ENCODE measurements at regions not wholly inside any gene's neighbourhood (a gene's known extent, or its start where the extent isn't known, plus 50 kb on each side); places are given as distances from the start of the nearest gene placed in this dataset.

GRCh38 chr20:6495907-6496306 is 271.6 kb upstream of the BMP2 start:
- DNase-seq (ENCODE audit: insufficient read length, low spot score) (no peak), FAIRE-seq (no peak)
- TF ChIP-seq TAF1 (IDR thresholded peaks at IDR 0.05; ENCODE audit: low read depth, low read length) = no peak
- no peak for TF ChIP-seq SPI1 (IDR thresholded peaks at IDR 0.05; ENCODE audit: low read depth, low read length)
- no peak for TF ChIP-seq POLR2AphosphoS5 (IDR thresholded peaks at IDR 0.05; ENCODE audit: low read depth, low read length)
- TF ChIP-seq POU2F2 (IDR thresholded peaks at IDR 0.05; ENCODE audit: low read depth, low read length) = no peak
- no peak for TF ChIP-seq POLR2A (IDR thresholded peaks at IDR 0.05; ENCODE audit: low read depth, low read length)
- TF ChIP-seq PAX5 (IDR thresholded peaks at IDR 0.05; ENCODE audit: insufficient read depth, low read length, severe bottlenecking) = no peak

DNA sequence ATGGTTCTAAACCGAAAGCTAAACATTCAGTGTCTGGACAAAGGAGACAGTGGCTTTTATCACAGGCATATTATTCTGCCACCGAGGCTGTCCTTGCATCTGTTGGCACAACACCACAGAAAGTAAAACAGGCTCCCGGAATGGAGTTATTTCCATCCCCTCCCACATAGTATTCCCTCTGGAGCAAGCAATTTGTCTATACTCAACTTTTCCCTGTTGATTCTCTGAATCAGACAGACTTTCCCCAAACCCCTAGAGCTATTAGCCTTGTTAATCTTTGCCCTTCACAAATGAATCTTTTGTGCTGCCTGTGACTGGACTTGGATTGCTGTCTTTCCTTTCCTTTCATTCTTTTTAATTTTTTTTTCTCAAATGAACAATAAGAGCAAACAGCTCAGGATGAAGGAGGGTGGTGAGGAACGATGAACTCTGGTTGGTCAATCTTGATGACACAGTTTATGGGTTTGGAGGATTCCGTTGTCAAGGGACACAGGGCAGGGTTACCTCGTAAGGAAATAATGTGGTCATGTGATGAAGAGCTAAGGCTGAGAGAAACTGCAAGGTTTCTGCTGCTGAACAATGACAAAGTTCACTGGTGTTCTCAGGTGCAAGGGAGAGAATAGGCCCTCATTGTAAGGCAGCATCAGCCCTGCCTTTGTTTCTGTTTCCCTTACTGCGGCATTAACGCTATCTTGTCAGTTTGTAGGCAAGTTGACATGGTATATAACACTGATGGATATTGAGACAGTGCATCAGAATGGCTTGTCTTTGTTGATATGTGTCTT is 275.0 kb upstream of the BMP2 start:
- TF ChIP-seq PAX5 (IDR thresholded peaks at IDR 0.05; ENCODE audit: insufficient read depth, low read length, severe bottlenecking) (no peak), TAF1 (IDR thresholded peaks at IDR 0.05; ENCODE audit: low read depth, low read length) (no peak), SPI1 (IDR thresholded peaks at IDR 0.05; ENCODE audit: low read depth, low read length) (no peak), POLR2A (IDR thresholded peaks at IDR 0.05; ENCODE audit: low read depth, low read length) (no peak), POLR2AphosphoS5 (IDR thresholded peaks at IDR 0.05; ENCODE audit: low read depth, low read length) (no peak), POU2F2 (IDR thresholded peaks at IDR 0.05; ENCODE audit: low read depth, low read length) (no peak)
- FAIRE-seq (no peak), DNase-seq (ENCODE audit: insufficient read length, low spot score) (no peak)

- FAIRE-seq = no peak
- DNase-seq (ENCODE audit: insufficient read length, low spot score) = no peak
- TF ChIP-seq PAX5 (IDR thresholded peaks at IDR 0.05; ENCODE audit: insufficient read depth, low read length, severe bottlenecking) (no peak), POLR2A (IDR thresholded peaks at IDR 0.05; ENCODE audit: low read depth, low read length) (no peak), SPI1 (IDR thresholded peaks at IDR 0.05; ENCODE audit: low read depth, low read length) (no peak)
Measured at GRCh38 chr20:6490849-6491248, 276.6 kb upstream of the BMP2 start.

DNA sequence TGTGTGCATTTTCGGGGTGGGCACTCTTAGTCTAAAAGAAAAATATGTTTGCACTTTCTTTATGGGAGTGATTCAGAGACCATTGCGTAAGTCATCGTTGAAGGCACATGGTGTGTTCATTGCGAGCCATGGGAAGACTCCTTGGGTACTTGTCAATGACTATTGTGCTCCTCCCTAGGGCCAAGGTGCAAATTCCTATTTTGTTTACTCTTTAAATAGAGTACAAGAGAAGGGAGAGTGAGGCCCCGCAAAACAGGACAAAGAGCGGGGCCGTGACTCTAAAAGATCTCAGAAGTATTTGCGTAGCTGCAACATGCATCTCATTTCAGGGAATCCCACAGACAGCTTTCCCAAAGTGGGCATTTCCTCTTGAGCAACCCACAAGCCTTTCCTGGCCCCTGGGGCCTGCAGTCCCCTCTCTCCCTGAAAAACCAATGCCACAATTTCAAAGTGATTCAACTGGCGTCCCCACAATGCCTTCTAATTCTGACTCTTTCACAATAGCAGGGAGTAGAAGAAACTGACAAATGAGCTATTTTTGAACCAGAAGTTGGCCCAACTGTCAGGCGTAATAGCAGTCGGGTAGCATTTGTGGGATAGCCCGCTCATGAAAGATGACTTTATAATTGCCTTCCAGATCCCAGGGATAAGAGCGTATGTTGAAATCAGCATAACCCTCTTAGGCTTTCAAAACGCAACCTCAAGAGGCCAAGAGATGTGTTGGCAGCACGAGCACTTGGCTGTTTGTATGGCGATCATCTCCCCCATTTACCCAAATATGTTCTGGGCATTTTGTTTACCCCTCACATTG is 277.9 kb upstream of the BMP2 start:
- DNase-seq (ENCODE audit: insufficient read length, low spot score) (no peak), FAIRE-seq (no peak)
- TF ChIP-seq SPI1 (IDR thresholded peaks at IDR 0.05; ENCODE audit: low read depth, low read length) (no peak), TAF1 (IDR thresholded peaks at IDR 0.05; ENCODE audit: low read depth, low read length) (no peak), POLR2AphosphoS5 (IDR thresholded peaks at IDR 0.05; ENCODE audit: low read depth, low read length) (no peak)

- TF ChIP-seq POLR2A (IDR thresholded peaks at IDR 0.05; ENCODE audit: low read depth, low read length) (no peak), POU2F2 (IDR thresholded peaks at IDR 0.05; ENCODE audit: low read depth, low read length) (no peak), POLR2AphosphoS5 (IDR thresholded peaks at IDR 0.05; ENCODE audit: low read depth, low read length) (no peak), TAF1 (IDR thresholded peaks at IDR 0.05; ENCODE audit: low read depth, low read length) (no peak), SPI1 (IDR thresholded peaks at IDR 0.05; ENCODE audit: low read depth, low read length) (no peak), PAX5 (IDR thresholded peaks at IDR 0.05; ENCODE audit: insufficient read depth, low read length, severe bottlenecking) (no peak)
- FAIRE-seq (no peak), DNase-seq (ENCODE audit: insufficient read length, low spot score) (no peak)
Measured at GRCh38 chr20:6485351-6485750, 282.1 kb upstream of the BMP2 start.

DNA sequence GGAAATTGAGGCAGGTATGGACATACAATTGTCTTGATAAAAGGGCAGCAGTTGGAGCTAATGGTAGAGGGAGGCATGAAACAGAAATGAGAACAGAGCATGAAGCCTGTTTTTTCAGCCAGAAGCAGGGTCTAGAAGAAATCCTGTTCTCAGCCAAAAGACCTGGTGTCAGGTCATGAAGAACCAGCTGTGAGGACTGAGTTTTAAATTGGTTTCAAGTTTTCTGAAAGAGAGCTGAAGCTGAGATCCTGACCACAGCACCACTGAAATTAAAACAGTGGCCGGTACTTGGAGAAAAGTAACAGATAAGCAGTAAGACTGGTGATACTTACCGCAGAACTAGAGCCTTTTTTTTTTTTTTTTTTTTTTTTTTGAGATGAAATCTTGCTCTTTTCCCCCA is 283.8 kb upstream of the BMP2 start:
- FAIRE-seq = no peak
- no peak for TF ChIP-seq PAX5 (IDR thresholded peaks at IDR 0.05; ENCODE audit: insufficient read depth, low read length, severe bottlenecking)
- no peak for TF ChIP-seq POLR2AphosphoS5 (IDR thresholded peaks at IDR 0.05; ENCODE audit: low read depth, low read length)
- TF ChIP-seq TAF1 (IDR thresholded peaks at IDR 0.05; ENCODE audit: low read depth, low read length) = no peak
- no peak for TF ChIP-seq POLR2A (IDR thresholded peaks at IDR 0.05; ENCODE audit: low read depth, low read length)
- TF ChIP-seq SPI1 (IDR thresholded peaks at IDR 0.05; ENCODE audit: low read depth, low read length) = no peak
- TF ChIP-seq POU2F2 (IDR thresholded peaks at IDR 0.05; ENCODE audit: low read depth, low read length) = no peak
- DNase-seq (ENCODE audit: insufficient read length, low spot score) = no peak

DNA sequence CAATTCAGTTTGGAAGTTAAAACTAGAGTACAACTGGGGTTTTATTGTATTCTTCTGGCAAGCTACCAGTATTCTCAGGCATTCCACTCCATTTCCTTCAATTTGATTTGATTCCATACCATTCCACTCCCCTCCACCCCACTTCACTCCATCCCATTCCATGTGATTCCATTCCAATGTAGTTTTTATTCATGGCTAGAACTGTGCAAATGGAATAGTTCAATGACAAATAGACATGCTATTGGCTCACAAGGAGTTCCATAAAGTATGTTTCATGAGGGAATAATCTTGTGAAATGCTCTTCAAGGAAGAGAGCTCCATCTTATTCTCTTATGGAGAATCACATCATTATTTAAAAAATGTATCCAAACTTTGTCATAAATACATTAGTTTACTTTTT is 285.0 kb upstream of the BMP2 start:
- TF ChIP-seq POLR2A (IDR thresholded peaks at IDR 0.05; ENCODE audit: low read depth, low read length) (no peak), SPI1 (IDR thresholded peaks at IDR 0.05; ENCODE audit: low read depth, low read length) (no peak), PAX5 (IDR thresholded peaks at IDR 0.05; ENCODE audit: insufficient read depth, low read length, severe bottlenecking) (no peak)
- FAIRE-seq (no peak), DNase-seq (ENCODE audit: insufficient read length, low spot score) (no peak)

DNA sequence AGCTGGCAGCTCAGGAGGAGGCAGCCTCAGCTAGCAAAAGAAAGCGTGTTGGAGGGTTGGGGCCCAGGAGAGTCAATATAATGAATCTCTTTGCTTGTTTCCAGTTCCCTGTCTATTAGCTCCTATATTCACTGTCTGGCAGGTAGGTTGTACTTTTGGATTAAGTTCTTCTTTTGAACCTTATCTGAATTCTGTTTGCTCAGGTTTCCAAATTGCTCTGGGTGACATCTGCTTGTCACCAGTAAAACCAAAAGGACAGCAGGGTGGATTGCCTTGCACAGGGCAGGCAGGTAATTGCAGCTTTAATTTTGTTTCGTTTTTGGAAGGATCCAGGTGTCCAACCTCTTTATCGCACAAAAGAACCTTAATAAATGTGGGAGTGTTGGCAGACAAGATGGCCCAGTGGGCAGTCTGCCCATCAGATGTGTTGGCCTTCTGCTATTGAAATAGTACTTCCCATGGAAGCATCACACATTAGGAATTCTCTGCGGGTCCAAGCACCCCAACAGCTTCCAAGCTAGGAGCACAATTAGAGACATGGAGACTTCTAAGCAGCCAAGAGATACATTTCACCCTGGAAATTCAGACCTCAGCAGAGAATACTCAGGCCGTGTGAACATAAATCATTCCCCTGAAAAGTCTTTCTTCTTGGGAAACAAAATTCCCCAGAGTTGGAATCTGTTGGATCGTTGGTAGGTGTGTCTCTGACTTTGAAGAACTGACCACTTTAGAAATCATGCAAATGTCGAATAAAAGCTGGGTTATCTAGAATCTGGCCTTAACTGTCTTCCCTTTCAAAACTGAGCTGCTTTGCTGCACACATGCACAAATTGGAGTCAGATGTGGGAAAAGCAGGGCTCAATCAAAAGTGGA is 286.9 kb upstream of the BMP2 start:
- FAIRE-seq (no peak), DNase-seq (ENCODE audit: insufficient read length, low spot score) (no peak)
- TF ChIP-seq PAX5 (IDR thresholded peaks at IDR 0.05; ENCODE audit: insufficient read depth, low read length, severe bottlenecking) (no peak), SPI1 (IDR thresholded peaks at IDR 0.05; ENCODE audit: low read depth, low read length) (no peak), TAF1 (IDR thresholded peaks at IDR 0.05; ENCODE audit: low read depth, low read length) (no peak), POLR2AphosphoS5 (IDR thresholded peaks at IDR 0.05; ENCODE audit: low read depth, low read length) (no peak), POU2F2 (IDR thresholded peaks at IDR 0.05; ENCODE audit: low read depth, low read length) (no peak), POLR2A (IDR thresholded peaks at IDR 0.05; ENCODE audit: low read depth, low read length) (no peak)

DNA sequence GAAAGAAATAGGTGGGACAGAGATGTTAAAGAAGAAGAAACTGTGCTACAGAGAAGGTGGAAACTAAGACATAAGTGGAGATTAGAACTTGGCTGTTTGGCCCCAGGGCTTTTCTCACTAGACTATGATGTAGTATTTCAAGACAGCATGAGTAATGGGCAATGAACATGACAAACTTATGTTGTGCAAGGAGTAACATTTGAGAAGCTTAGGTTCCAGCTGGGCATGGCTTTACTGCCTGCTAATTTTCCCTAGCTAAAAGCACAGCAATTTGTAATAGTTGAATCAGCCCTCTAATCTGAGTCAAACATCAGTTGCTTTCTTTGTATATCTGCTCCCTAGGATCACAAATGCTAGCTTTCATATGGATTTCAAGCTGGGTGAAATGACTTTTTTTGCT is 294.3 kb upstream of the BMP2 start:
- no peak for DNase-seq (ENCODE audit: insufficient read length, low spot score)
- TF ChIP-seq TAF1 (IDR thresholded peaks at IDR 0.05; ENCODE audit: low read depth, low read length) (no peak), POLR2AphosphoS5 (IDR thresholded peaks at IDR 0.05; ENCODE audit: low read depth, low read length) (no peak), POLR2A (IDR thresholded peaks at IDR 0.05; ENCODE audit: low read depth, low read length) (no peak), PAX5 (IDR thresholded peaks at IDR 0.05; ENCODE audit: insufficient read depth, low read length, severe bottlenecking) (no peak), POU2F2 (IDR thresholded peaks at IDR 0.05; ENCODE audit: low read depth, low read length) (no peak), SPI1 (IDR thresholded peaks at IDR 0.05; ENCODE audit: low read depth, low read length) (no peak)
- no peak for FAIRE-seq

Measured in GM12891 (cell line).